ENCODE measurements at regions not wholly inside any gene's neighbourhood (a gene's known extent, or its start where the extent isn't known, plus 50 kb on each side); places are given as distances from the start of the nearest gene placed in this dataset.

DNA sequence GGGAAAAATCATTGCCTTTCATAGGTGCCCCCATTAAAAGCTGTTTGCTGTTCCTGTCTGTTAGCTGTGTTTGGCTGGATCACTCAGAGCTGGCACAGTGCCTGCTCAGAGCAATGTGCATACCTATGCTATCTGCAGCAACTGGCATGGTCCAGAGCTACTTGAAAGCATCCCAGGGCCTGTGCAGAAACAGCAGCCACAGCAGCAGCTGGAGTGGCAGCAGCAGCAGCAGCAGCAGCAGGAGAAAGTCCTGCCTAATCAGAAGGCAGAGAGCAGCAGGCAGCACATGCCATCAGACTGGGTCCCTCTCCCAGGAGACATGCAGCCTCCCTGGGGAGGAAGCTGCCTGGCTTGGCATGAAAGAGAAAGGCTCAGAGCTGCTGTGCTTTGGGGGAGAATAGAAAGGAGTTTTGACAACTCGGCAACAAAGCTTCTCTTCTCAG is 243.8 kb upstream of the WWC1 start:
- Histone ChIP-seq H3K27ac (ENCODE audit: low read depth, low read length, poor library complexity, severe bottlenecking) (no peak overlapping the region), H3K4me1 (ENCODE audit: insufficient read depth, low read length, severe bottlenecking) (no peaks in the 10 kb centered on the region)

DNA sequence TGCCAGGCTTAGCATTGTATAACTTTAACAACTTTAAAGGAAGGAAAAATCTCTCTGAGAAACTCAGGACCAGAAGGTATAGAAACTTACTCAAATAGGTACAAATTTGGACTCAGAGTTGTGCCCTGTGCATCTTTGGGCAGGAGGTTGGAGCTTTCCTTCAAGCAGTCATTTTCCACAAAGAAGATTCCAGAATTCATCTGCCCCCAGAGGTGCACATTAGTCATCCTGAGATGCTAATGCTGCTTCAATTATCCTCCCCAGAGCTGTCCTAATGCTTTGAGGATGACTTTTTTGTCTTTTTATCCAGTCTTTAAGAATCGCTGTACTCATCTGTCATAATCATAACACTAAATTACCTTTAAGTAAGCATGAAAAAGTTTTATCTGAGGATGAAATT is 243.0 kb upstream of the WWC1 start:
- Histone ChIP-seq H4K20me1 (ENCODE audit: insufficient read depth, low read length) (no peaks in the 10 kb centered on the region), H3K4me1 (ENCODE audit: insufficient read depth, low read length, severe bottlenecking) (no peaks in the 10 kb centered on the region), H3F3A (ENCODE audit: insufficient read depth, low read length) (no peaks in the 10 kb centered on the region), H3K27ac (ENCODE audit: low read depth, low read length, poor library complexity, severe bottlenecking) (no peak overlapping the region), H3K27me3 (ENCODE audit: insufficient read depth, low read length) (no peaks in the 10 kb centered on the region), H3K4me2 (ENCODE audit: low read length) (no peak overlapping the region), H2AFZ (ENCODE audit: low read length) (no peak overlapping the region), H3K4me3 (ENCODE audit: low read depth, low read length, poor library complexity, severe bottlenecking) (no peak overlapping the region), H3K9me3 (ENCODE audit: low read length) (no peaks in the 10 kb centered on the region), H3K36me3 (ENCODE audit: insufficient read depth, low read length) (no peaks in the 10 kb centered on the region), H3K9me2 (ENCODE audit: low read depth, low read length) (no peaks in the 10 kb centered on the region), H3K9ac (ENCODE audit: low read length) (no peak overlapping the region), H3K79me2 (ENCODE audit: insufficient read depth, low read length) (no peaks in the 10 kb centered on the region)
- TF ChIP-seq, protein P1, sequence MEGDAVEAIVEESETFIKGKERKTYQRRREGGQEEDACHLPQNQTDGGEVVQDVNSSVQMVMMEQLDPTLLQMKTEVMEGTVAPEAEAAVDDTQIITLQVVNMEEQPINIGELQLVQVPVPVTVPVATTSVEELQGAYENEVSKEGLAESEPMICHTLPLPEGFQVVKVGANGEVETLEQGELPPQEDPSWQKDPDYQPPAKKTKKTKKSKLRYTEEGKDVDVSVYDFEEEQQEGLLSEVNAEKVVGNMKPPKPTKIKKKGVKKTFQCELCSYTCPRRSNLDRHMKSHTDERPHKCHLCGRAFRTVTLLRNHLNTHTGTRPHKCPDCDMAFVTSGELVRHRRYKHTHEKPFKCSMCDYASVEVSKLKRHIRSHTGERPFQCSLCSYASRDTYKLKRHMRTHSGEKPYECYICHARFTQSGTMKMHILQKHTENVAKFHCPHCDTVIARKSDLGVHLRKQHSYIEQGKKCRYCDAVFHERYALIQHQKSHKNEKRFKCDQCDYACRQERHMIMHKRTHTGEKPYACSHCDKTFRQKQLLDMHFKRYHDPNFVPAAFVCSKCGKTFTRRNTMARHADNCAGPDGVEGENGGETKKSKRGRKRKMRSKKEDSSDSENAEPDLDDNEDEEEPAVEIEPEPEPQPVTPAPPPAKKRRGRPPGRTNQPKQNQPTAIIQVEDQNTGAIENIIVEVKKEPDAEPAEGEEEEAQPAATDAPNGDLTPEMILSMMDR (IDR thresholded peaks at IDR 0.05; ENCODE audit: low read length), result no peak
- TF ChIP-seq EZH2 (IDR thresholded peaks at IDR 0.05; ENCODE audit: borderline replicate concordance, low read length), result no peak

More for the DNA sequence above, 243.8 kb upstream of the WWC1 start:
- no peaks in the 10 kb centered on the region for H3K9me3 ChIP-seq (ENCODE audit: low read length)
- H3K4me2 ChIP-seq (ENCODE audit: low read length), result no peak overlapping the region
- no peaks in the 10 kb centered on the region for H4K20me1 ChIP-seq (ENCODE audit: insufficient read depth, low read length)
- no peaks in the 10 kb centered on the region for H3K9me2 ChIP-seq (ENCODE audit: low read depth, low read length)
- no peak overlapping the region for H2AFZ ChIP-seq (ENCODE audit: low read length)
- no peaks in the 10 kb centered on the region for H3K27me3 ChIP-seq (ENCODE audit: insufficient read depth, low read length)
- no peak overlapping the region for H3K4me3 ChIP-seq (ENCODE audit: low read depth, low read length, poor library complexity, severe bottlenecking)
- no peaks in the 10 kb centered on the region for H3F3A ChIP-seq (ENCODE audit: insufficient read depth, low read length)
- H3K9ac ChIP-seq (ENCODE audit: low read length), result no peak overlapping the region
- H3K79me2 ChIP-seq (ENCODE audit: insufficient read depth, low read length), result no peaks in the 10 kb centered on the region
- no peak for TF ChIP-seq EZH2 (IDR thresholded peaks at IDR 0.05; ENCODE audit: borderline replicate concordance, low read length)
- TF ChIP-seq, protein P1 (IDR thresholded peaks at IDR 0.05; ENCODE audit: low read length), result no peak
- H3K36me3 ChIP-seq (ENCODE audit: insufficient read depth, low read length), result no peaks in the 10 kb centered on the region

DNA sequence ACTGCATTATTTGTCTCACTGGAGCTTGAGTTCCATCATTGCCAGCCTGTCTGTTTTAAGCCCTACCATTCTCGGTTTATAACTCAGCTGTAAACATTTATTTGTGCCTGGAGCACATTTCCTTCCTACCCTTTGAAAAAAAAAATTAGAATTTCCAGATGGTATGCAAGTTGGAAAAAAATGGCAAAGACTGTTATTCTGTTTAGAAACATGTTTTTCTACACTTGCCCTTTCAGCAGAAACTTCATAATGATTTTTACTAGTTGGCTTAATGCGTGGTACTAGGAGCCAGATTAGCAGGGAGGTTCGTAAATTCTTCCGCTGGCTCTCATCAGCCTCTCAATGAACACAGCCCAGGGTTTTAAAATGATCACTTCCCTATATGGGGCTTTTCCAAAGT is 238.8 kb upstream of the WWC1 start:
- no peaks in the 10 kb centered on the region for H3K36me3 ChIP-seq (ENCODE audit: insufficient read depth, low read length)
- H4K20me1 ChIP-seq (ENCODE audit: insufficient read depth, low read length), result no peaks in the 10 kb centered on the region
- TF ChIP-seq, protein P1 (IDR thresholded peaks at IDR 0.05; ENCODE audit: low read length), result no peak
- no peak for TF ChIP-seq EZH2 (IDR thresholded peaks at IDR 0.05; ENCODE audit: borderline replicate concordance, low read length)
- H3K4me1 ChIP-seq (ENCODE audit: insufficient read depth, low read length, severe bottlenecking), result no peaks in the 10 kb centered on the region
- no peak overlapping the region for H3K9ac ChIP-seq (ENCODE audit: low read length)
- H3F3A ChIP-seq (ENCODE audit: insufficient read depth, low read length), result no peaks in the 10 kb centered on the region
- no peaks in the 10 kb centered on the region for H3K9me2 ChIP-seq (ENCODE audit: low read depth, low read length)
- H2AFZ ChIP-seq (ENCODE audit: low read length), result no peak overlapping the region
- no peak overlapping the region for H3K4me3 ChIP-seq (ENCODE audit: low read depth, low read length, poor library complexity, severe bottlenecking)
- no peaks in the 10 kb centered on the region for H3K9me3 ChIP-seq (ENCODE audit: low read length)
- H3K4me2 ChIP-seq (ENCODE audit: low read length), result no peak overlapping the region
- no peaks in the 10 kb centered on the region for H3K79me2 ChIP-seq (ENCODE audit: insufficient read depth, low read length)
- H3K27me3 ChIP-seq (ENCODE audit: insufficient read depth, low read length), result no peaks in the 10 kb centered on the region
- no peak overlapping the region for H3K27ac ChIP-seq (ENCODE audit: low read depth, low read length, poor library complexity, severe bottlenecking)
